HAP-1 (cell line): ENCODE measurements at regions not wholly inside any gene's neighbourhood (a gene's known extent, or its start where the extent isn't known, plus 50 kb on each side); places are given as distances from the start of the nearest gene placed in this dataset.
"Not testable (repeated sequence)": the region's sequence is repeated elsewhere in the genome, so short reads cannot be mapped to it uniquely, and the experiment has no call there.

ENCODE experiments used
- DNase-seq, 2 experiments: peaks; one replicate each; pipeline ENCODE4 v3.0.0-alpha.2; 2016 to 2020; ENCODE audit warnings: low spot score in 2 of 2
- H3K27me3 ChIP-seq: fragments of 250-450 bp; sonication (Bioruptor Pico); 2 replicates; pipeline ENCODE4 v1.5.1; 2020; ENCODE audit warnings: low read depth, mild to moderate bottlenecking, moderate library complexity
- H3K36me3 ChIP-seq: fragments of 250-450 bp; sonication (Bioruptor Pico); replicated peaks from 2 replicates; pipeline ENCODE4 v1.5.1; 2020; ENCODE audit warnings: mild to moderate bottlenecking
- H3K4me1 ChIP-seq: fragments of 250-450 bp; sonication (Bioruptor Pico); 2 replicates; pipeline ENCODE4 v1.5.1; 2020; ENCODE audit warnings: mild to moderate bottlenecking
- H3K4me3 ChIP-seq: fragments of 250-450 bp; sonication (Bioruptor Pico); 2 replicates; pipeline ENCODE4 v1.5.1; 2020; ENCODE audit warnings: mild to moderate bottlenecking, moderate library complexity
- H3K9me3 ChIP-seq: fragments of 250-450 bp; sonication (Bioruptor Pico); 2 replicates; pipeline ENCODE4 v1.5.1; 2020; ENCODE audit warnings: mild to moderate bottlenecking, moderate library complexity
- in situ Hi-C: fragments of 300-500 bp; cut with MboI; formaldehyde crosslinking; loops from 3 replicates; pipeline ENCODE4 v1.14.3; 2020; ENCODE audit warnings: low sequenced_read_pairs, inconsistent platforms, mixed read lengths

GRCh38 chr11:121379145-121379810 lies 72.8 kb upstream of the SORL1 start:
- peak in 1 of 2 experiments; percentile 14 for DNase-seq
- in situ Hi-C loops, H3K9me3 ChIP-seq, H3K4me3 ChIP-seq, H3K4me1 ChIP-seq, H3K36me3 ChIP-seq, H3K27me3 ChIP-seq: not testable (repeated sequence)

GRCh38 chr11:121383716-121384115 lies 68.4 kb upstream of the SORL1 start:
- no peaks in the 10 kb centered on the region for H3K36me3 ChIP-seq
- H3K9me3 ChIP-seq, result no peaks in the 10 kb centered on the region
- in situ Hi-C loops, result no loop called here
- H3K27me3 ChIP-seq, result no peaks in the 10 kb centered on the region
- no peaks in the 10 kb centered on the region for H3K4me1 ChIP-seq
- no peak for DNase-seq
- no peak overlapping the region for H3K4me3 ChIP-seq

- Histone ChIP-seq H3K4me3 (no peak overlapping the region), H3K4me1 (peaks cover 3% of the 10 kb centered on the region; the same call in 1 of the 2 replicates), H3K36me3 (no peaks in the 10 kb centered on the region), H3K9me3 (no peaks in the 10 kb centered on the region), H3K27me3 (no peaks in the 10 kb centered on the region)
- in situ Hi-C loops, result no loop called here
- no peak for DNase-seq
Observed at GRCh38 chr11:121385688-121386087, 66.4 kb upstream of the SORL1 start.
